GM18951 (cell line): ENCODE measurements at regions not wholly inside any gene's neighbourhood (a gene's known extent, or its start where the extent isn't known, plus 50 kb on each side); places are given as distances from the start of the nearest gene placed in this dataset.
"Not testable (repeated sequence)": the region's sequence is repeated elsewhere in the genome, so short reads cannot be mapped to it uniquely, and the experiment has no call there.

Source experiments
- POLR2A ChIP-seq: IDR thresholded peaks from 4 replicates; pipeline ENCODE4 v1.6.1; 2011; ENCODE audit warnings: mild to moderate bottlenecking; ENCODE audit not compliant: insufficient read length, insufficient read depth; ENCODE audit errors: extremely low read depth
- in situ Hi-C: fragments of 300-500 bp; cut with MboI; formaldehyde crosslinking; loops from one replicate; pipeline ENCODE4 v1.12.0; 2022; ENCODE audit warnings: low sequenced_read_pairs, mixed read lengths, inconsistent platforms; ENCODE audit not compliant: unreplicated experiment

DNA sequence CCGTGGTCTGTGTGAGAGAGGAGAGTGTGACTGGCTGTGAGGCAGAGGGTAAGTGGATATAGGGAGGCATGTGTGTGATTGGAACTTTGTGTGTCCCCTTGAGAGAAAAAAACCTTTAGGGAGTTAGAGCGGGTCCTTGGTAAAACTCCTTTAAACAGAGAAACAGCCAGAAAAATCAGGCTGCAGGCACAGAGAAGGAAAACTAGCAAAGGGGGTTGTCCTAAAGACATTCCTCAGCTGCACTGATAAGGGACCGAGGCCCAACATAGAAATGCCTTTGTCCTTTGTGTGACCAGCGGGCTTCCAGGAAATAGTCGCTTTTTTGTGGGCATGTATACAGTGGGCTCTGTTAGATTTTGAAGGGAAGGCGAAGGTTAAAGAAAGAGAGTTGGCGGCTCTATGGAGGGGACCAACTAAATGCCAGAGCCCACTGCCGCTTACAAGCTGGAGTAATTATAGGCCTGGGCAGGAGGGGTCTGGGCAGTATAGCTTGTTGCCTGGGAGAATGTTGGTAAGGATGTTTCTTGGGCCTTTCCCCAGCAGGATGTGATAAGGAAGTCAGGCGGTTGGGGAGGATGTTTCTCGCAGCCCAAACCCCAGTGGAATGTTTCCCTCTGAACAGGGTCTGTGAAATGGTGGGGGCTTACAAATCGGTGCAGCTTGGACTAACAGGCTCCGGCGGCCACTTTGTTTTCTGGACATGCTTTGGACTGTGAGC is 313.7 kb upstream of the ZNF337 start:
- in situ Hi-C loops = not testable (repeated sequence)

- in situ Hi-C loops = not testable (repeated sequence)
- TF ChIP-seq POLR2A = peak; percentile 68
Observed at GRCh38 chr20:26009402-26010223, 313.0 kb upstream of the ZNF337 start.

DNA sequence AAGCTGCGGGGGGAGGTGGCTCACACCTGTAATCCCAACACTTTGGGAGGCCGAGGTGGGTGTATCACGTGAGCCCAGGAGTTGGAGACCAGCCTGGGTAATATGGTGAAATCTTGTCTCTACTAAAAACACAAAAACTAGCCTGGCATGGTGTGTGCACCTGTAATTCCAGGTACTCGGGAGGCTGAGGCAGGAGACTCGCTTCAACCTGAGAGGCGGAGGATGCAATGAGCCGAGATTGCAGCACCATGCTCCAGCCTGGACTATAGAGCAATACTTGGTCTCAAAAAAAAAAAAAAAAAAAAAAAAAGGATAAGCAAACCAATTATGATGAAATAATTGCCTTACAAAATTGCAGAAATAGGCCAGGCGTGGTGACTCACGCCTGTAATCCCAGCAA is 311.4 kb upstream of the ZNF337 start:
- in situ Hi-C loops = not testable (repeated sequence)

DNA sequence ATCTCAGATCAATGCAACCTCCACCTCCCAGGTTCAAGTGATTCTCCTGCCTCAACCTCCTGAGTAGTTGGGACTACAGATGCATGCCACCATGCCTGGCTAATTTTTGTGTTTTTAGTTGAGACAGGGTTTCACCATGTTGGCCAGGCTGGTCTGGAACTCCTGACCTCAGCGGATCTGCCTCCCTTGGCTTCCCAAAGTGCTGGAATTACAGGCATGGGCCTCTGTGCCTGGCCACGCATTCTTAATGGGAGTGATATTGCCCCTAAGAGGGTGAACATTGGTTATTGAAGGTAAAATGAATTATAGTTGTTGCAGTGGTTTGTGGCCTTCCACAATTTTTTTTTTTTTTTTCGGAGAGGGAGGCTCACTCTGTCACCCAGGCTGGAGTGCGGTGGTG is 309.5 kb upstream of the ZNF337 start:
- in situ Hi-C loops = not testable (repeated sequence)

DNA sequence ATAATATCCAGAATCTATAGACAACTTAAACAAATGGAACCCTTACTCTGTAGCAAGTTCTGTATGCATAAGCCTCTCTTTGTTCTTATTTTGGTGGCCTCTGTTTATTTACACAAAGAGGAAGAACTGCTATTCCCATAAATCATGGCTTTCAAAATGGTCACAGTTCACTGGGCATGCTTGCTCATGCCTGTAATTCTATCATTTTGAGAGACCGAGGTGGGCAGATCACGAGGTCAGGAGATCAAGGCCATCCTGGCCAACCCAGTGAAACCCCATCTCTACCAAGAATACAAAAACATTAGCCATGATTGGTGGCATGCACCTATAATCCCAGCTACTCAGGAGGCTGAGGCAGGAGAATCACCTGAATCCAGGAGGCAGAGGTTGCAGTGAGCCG is 307.3 kb upstream of the ZNF337 start:
- in situ Hi-C loops = not testable (repeated sequence)

GRCh38 chr20:25997367-25998038 is 300.9 kb upstream of the ZNF337 start:
- in situ Hi-C loops = not testable (repeated sequence)

GRCh38 chr20:25992146-25992545 is 295.5 kb upstream of the ZNF337 start:
- no peak for TF ChIP-seq POLR2A
- in situ Hi-C loops = no loop called here

- no peak for TF ChIP-seq POLR2A
- in situ Hi-C loops = no loop called here
Observed at GRCh38 chr20:25991756-25992130, 295.1 kb upstream of the ZNF337 start.

- in situ Hi-C loops = no loop called here
- no peak for TF ChIP-seq POLR2A
Observed at GRCh38 chr20:25991051-25991755, 294.6 kb upstream of the ZNF337 start.

DNA sequence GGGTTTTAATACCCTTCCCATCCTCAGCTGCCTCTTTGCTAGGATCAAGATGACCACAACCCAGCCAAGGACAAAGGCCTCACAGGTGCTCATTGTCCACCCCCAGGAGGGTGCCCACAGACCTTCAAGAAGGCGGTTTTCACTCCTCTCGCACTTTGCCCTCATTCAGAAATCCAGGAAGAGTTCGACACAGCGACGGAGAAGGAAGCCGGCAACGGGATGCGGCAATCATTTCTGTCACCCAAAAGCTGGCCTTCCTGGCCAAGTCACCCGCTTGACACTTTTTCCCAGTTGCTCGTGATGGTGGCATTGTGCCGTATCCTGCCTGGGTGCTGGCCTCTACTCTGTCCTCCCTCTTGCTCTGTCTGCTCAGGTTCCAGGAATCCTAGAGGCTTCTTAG is 293.0 kb upstream of the ZNF337 start:
- in situ Hi-C loops = not testable (repeated sequence)

- in situ Hi-C loops = no loop called here
- TF ChIP-seq POLR2A = no peak
Observed at GRCh38 chr20:25989196-25989595, 292.5 kb upstream of the ZNF337 start.

GRCh38 chr20:25987928-25988560 is 291.4 kb upstream of the ZNF337 start:
- in situ Hi-C loops = not testable (repeated sequence)

DNA sequence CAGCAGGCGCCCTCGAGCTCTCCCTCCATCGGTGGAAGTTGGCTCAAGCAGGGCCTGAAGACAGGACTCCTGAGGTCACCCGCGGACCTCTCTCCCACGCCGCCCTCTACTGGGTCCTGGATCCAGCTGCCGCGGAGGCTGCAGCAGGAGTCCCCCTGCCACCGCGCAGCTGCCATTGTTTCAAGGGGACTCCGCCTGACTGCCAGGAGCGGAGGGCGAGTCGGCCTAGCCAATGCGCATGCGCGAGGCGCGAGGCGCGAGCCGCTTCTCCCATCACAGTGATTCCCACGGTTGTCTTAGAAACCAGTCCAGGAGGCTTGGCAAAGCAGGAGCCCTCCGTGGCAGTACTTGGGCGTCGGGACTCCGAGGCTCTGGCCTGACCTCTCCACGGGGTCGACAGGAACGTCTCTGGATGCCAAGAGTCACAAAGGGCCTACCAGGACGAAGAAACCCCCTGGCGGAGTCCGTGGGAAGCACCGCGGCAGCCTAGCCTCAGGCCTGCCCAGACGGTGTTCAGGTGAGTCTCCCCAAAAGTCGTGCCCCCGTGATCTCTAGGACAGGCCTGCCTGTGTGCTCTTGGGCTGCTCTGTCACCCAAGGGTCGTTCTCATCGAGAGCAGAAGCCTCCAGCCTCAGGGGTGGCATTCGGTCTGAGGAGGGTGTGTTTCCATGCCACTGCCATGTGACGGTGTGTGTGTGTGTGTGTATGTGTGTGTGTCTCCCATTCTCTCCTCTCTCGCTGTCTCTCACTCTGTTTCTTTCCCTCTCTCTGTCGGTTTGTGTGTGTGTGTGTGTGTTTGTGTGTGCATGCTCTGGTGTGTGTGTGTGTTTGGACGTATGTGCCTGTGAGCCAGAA is 290.6 kb upstream of the ZNF337 start:
- no peak for TF ChIP-seq POLR2A
- in situ Hi-C loops = no loop called here
